ENCODE measurements at regions not wholly inside any gene's neighbourhood (a gene's known extent, or its start where the extent isn't known, plus 50 kb on each side); places are given as distances from the start of the nearest gene placed in this dataset.

DNA sequence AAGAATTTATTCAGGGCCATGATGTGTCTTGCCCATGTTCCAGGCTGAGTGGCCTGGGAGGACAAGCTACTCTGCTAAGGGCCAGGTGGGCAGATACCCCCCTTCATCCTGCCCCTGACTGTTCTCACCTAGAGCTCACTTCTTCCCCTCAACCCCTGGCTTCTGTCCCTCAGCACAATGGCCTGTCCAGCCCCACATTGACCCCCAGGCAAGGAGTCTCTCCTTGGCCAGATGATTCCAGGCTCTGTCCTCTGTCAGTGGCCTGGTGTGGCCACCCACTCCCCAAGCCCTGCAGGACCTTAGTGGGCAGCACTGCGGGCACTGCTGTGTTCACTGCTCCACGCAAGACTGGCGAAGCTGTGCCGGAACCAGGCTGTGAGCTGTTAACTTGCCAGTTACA is 460.0 kb downstream of the MATN1 start:
- H3K4me1 ChIP-seq (ENCODE audit: control insufficient read depth in 5 of 5, insufficient read depth in 5 of 5, low read length in 5 of 5), result no peaks in the 10 kb centered on the region
- DNase-seq (no peak), ATAC-seq (ENCODE audit: insufficient read depth, low FRiP score) (no peak)
- no peak overlapping the region for H3K4me3 ChIP-seq
- no peak overlapping the region for H3K9ac ChIP-seq (ENCODE audit: insufficient read depth in 1 of 2, low read length in 2 of 2)
- H3K27me3 ChIP-seq (ENCODE audit: control insufficient read depth in 3 of 3, insufficient read depth in 3 of 3, low read length in 2 of 3), result peaks cover 0 to 33% (median 0%) of the 10 kb centered on the region in 3 donors
- H3K27ac ChIP-seq (ENCODE audit: low read depth in 1 of 2, low read length in 1 of 2), result no peak overlapping the region
- H3K9me3 ChIP-seq (ENCODE audit: control insufficient read depth in 4 of 4, insufficient read depth in 3 of 4, low read length in 3 of 4), result peaks cover 0 to 7% (median 0%) of the 10 kb centered on the region in 4 donors
- 87 to 96% methylated on average over 4 of the region's 4 CpGs for WGBS, 2 donors
- H3K36me3 ChIP-seq (ENCODE audit: control insufficient read depth in 4 of 4, insufficient read depth in 4 of 4, low read length in 4 of 4), result no peaks in the 10 kb centered on the region
- TF ChIP-seq, protein P1, sequence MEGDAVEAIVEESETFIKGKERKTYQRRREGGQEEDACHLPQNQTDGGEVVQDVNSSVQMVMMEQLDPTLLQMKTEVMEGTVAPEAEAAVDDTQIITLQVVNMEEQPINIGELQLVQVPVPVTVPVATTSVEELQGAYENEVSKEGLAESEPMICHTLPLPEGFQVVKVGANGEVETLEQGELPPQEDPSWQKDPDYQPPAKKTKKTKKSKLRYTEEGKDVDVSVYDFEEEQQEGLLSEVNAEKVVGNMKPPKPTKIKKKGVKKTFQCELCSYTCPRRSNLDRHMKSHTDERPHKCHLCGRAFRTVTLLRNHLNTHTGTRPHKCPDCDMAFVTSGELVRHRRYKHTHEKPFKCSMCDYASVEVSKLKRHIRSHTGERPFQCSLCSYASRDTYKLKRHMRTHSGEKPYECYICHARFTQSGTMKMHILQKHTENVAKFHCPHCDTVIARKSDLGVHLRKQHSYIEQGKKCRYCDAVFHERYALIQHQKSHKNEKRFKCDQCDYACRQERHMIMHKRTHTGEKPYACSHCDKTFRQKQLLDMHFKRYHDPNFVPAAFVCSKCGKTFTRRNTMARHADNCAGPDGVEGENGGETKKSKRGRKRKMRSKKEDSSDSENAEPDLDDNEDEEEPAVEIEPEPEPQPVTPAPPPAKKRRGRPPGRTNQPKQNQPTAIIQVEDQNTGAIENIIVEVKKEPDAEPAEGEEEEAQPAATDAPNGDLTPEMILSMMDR (IDR thresholded peaks at IDR 0.05; ENCODE audit: control extremely low read depth, extremely low read depth), result no peak

DNA sequence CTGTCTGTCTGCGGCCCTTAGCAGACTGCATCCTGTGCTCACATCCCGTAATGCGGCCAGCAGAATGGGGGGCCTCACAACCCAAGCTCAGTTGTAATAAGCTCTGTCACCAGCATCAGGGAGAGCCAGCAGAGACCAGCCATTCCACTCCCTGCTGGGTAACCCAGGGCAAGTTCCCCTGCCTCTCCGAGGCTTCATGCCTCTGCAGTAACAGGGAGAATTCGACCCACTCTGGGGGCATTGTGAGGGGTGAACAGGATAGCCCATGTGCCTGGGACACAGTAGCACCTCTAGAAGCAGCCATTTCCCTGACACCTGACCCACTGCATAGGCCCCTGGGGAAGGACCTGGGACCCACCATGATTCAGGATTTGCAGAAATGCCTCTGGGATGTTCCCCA is 461.2 kb downstream of the MATN1 start:
- no peaks in the 10 kb centered on the region for H3K4me1 ChIP-seq (ENCODE audit: control insufficient read depth in 5 of 5, insufficient read depth in 5 of 5, low read length in 5 of 5)
- H3K9ac ChIP-seq (ENCODE audit: insufficient read depth in 1 of 2, low read length in 2 of 2), result no peak overlapping the region
- no peak for ATAC-seq (ENCODE audit: insufficient read depth, low FRiP score)
- H3K4me3 ChIP-seq, result no peak overlapping the region
- TF ChIP-seq, protein P1 (IDR thresholded peaks at IDR 0.05; ENCODE audit: control extremely low read depth, extremely low read depth), result no peak
- no peak overlapping the region for H3K27ac ChIP-seq (ENCODE audit: low read depth in 1 of 2, low read length in 1 of 2)
- H3K36me3 ChIP-seq (ENCODE audit: control insufficient read depth in 4 of 4, insufficient read depth in 4 of 4, low read length in 4 of 4), result no peaks in the 10 kb centered on the region
- DNase-seq, result no peak
- H3K27me3 ChIP-seq (ENCODE audit: control insufficient read depth in 3 of 3, insufficient read depth in 3 of 3, low read length in 2 of 3), result peaks cover 0 to 37% (median 0%) of the 10 kb centered on the region in 3 donors
- 71 to 81% methylated on average over 5 of the region's 5 CpGs for WGBS, 2 donors
- H3K9me3 ChIP-seq (ENCODE audit: control insufficient read depth in 4 of 4, insufficient read depth in 3 of 4, low read length in 3 of 4), result peaks cover 0 to 7% (median 0%) of the 10 kb centered on the region in 4 donors

DNA sequence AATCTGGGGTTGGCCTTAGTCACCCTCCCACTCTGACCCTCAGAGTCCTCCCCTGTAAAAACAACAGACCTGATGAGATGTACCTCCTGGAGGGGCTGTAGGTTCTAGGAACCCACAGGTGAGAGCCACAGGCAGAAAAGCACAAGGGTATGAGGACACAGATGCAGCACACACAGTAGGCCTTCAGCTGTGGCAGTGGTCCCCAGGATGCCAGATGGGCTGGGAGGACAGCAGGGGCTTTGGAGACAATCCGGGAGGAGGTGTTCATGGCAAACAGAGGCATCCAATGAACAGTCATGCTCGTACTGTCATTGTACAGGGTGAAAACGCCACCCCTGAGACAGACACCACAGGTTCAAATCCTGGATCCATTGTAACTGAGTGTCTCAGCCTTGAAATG is 463.1 kb downstream of the MATN1 start:
- Histone ChIP-seq H3K9me3 (ENCODE audit: control insufficient read depth in 4 of 4, insufficient read depth in 3 of 4, low read length in 3 of 4) (peaks cover 0 to 7% (median 0%) of the 10 kb centered on the region in 4 donors), H3K36me3 (ENCODE audit: control insufficient read depth in 4 of 4, insufficient read depth in 4 of 4, low read length in 4 of 4) (no peaks in the 10 kb centered on the region), H3K9ac (ENCODE audit: insufficient read depth in 1 of 2, low read length in 2 of 2) (no peak overlapping the region), H3K27me3 (ENCODE audit: control insufficient read depth in 3 of 3, insufficient read depth in 3 of 3, low read length in 2 of 3) (peaks cover 0 to 46% (median 0%) of the 10 kb centered on the region in 3 donors), H3K4me3 (no peak overlapping the region), H3K27ac (ENCODE audit: low read depth in 1 of 2, low read length in 1 of 2) (no peak overlapping the region), H3K4me1 (ENCODE audit: control insufficient read depth in 5 of 5, insufficient read depth in 5 of 5, low read length in 5 of 5) (no peaks in the 10 kb centered on the region)
- DNase-seq (no peak), ATAC-seq (ENCODE audit: insufficient read depth, low FRiP score) (no peak)
- 67 to 71% methylated on average over 3 of the region's 3 CpGs for WGBS, 2 donors
- TF ChIP-seq, protein P1 (IDR thresholded peaks at IDR 0.05; ENCODE audit: control extremely low read depth, extremely low read depth), result no peak

DNA sequence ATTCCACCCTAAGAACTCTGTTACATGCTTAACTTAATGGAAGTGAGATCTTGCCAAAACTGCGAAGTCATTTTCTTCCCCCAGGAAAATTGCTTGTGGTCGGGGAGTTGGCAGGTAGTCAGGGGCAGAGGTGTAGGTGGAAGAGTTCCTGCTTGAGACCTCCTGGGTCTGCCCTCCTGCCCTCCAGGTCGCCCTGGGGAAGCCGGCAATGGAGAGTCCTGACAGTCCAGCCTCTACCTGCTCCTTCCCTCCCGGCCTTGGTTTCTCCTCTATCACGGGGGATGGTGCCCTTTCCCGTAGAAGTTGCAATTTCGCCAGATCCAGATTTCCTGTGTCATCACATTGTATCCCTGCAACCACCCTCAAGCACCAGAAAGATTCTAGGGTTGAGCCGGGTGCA is 463.8 kb downstream of the MATN1 start:
- no peaks in the 10 kb centered on the region for H3K36me3 ChIP-seq (ENCODE audit: control insufficient read depth in 4 of 4, insufficient read depth in 4 of 4, low read length in 4 of 4)
- DNase-seq (no peak), ATAC-seq (ENCODE audit: insufficient read depth, low FRiP score) (no peak)
- H3K4me3 ChIP-seq, result no peak overlapping the region
- no peak overlapping the region for H3K9ac ChIP-seq (ENCODE audit: insufficient read depth in 1 of 2, low read length in 2 of 2)
- 52 to 57% methylated on average over 9 of the region's 9 CpGs for WGBS, 2 donors
- TF ChIP-seq, protein P1 (IDR thresholded peaks at IDR 0.05; ENCODE audit: control extremely low read depth, extremely low read depth), result no peak
- no peak overlapping the region for H3K27ac ChIP-seq (ENCODE audit: low read depth in 1 of 2, low read length in 1 of 2)
- H3K27me3 ChIP-seq (ENCODE audit: control insufficient read depth in 3 of 3, insufficient read depth in 3 of 3, low read length in 2 of 3), result peaks cover 0 to 51% (median 0%) of the 10 kb centered on the region in 3 donors
- H3K4me1 ChIP-seq (ENCODE audit: control insufficient read depth in 5 of 5, insufficient read depth in 5 of 5, low read length in 5 of 5), result no peaks in the 10 kb centered on the region
- peaks cover 0 to 7% (median 0%) of the 10 kb centered on the region in 4 donors for H3K9me3 ChIP-seq (ENCODE audit: control insufficient read depth in 4 of 4, insufficient read depth in 3 of 4, low read length in 3 of 4)
